ENCODE measurements at regions not wholly inside any gene's neighbourhood (a gene's known extent, or its start where the extent isn't known, plus 50 kb on each side); places are given as distances from the start of the nearest gene placed in this dataset.

GRCh38 chrX:7435822-7436221, 287.9 kb upstream of the PUDP start:
- TF ChIP-seq CTCF (IDR thresholded peaks at IDR 0.05), result no peak
- TF ChIP-seq POLR2A (IDR thresholded peaks at IDR 0.05), result no peak
